GM12891 (cell line): ENCODE measurements at regions not wholly inside any gene's neighbourhood (a gene's known extent, or its start where the extent isn't known, plus 50 kb on each side); places are given as distances from the start of the nearest gene placed in this dataset.

Source experiments
- PAX5 ChIP-seq: IDR thresholded peaks from 2 replicates; pipeline ENCODE4 v1.6.1; 2011; ENCODE audit warnings: low read length, moderate library complexity, mild to moderate bottlenecking; ENCODE audit not compliant: insufficient read depth, severe bottlenecking
- POLR2A ChIP-seq: IDR thresholded peaks from 2 replicates; pipeline ENCODE4 v1.6.1; 2011; ENCODE audit warnings: low read depth, low read length, control low read depth
- POLR2AphosphoS5 ChIP-seq: IDR thresholded peaks from 2 replicates; pipeline ENCODE4 v1.6.1; 2011; ENCODE audit warnings: low read depth, low read length, control low read depth
- POU2F2 ChIP-seq: IDR thresholded peaks from 2 replicates; pipeline ENCODE4 v1.6.1; 2011; ENCODE audit warnings: low read depth, mild to moderate bottlenecking, control low read depth, low read length, moderate library complexity
- SPI1 ChIP-seq: IDR thresholded peaks from 2 replicates; pipeline ENCODE4 v1.6.1; 2011; ENCODE audit warnings: low read depth, low read length, control low read depth
- TAF1 ChIP-seq: IDR thresholded peaks from 2 replicates; pipeline ENCODE4 v1.6.1; 2011; ENCODE audit warnings: low read depth, low read length, control low read depth

DNA sequence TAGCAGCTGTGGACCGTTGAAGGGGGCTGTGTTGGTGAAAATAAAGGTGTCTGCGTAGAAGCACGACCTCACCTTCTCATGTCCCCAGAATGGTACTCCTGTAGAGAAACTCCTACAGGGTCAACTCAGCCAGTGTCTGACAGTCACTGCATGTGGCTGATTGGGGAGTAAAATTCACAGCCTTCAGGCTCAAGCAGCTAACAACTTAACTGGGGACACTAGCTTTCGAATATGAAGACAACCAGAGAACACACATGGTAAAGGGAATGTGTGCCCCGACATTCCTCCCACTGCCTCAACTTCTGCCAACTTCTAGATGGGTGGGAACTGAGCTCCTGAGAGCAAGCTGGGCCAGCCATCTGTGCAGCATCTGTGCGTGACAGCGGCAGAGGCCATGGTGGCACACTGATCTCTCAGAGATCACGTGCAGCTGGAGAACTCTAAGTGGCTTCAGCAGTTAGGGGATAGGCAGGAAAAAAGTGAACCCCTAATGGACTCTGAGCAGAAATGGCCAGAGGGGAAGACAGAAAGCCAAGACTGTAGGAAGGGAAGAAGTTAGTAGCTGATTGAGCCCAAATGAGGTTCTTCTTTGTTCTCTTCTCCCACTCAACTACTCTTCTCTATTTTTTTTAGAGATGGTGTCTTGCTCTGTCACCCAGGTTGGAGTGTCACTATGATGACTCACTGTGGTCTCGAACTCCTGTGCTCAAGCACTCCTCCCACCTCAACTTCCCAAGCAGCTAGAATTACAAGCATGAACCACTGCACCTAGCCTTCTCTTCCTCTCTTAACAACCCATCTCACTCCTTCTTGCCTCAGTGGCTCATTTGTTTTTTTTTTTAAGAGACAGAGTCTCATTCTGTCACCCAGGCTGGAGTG lies 280.8 kb downstream of the ZEB1 start:
- no peak for TF ChIP-seq POLR2A
- TF ChIP-seq POLR2AphosphoS5: no peak
- no peak for TF ChIP-seq PAX5
- TF ChIP-seq POU2F2: no peak
- TF ChIP-seq TAF1: no peak
- TF ChIP-seq SPI1: no peak
